Hepatocyte (in vitro differentiated cells): ENCODE measurements at regions not wholly inside any gene's neighbourhood (a gene's known extent, or its start where the extent isn't known, plus 50 kb on each side); places are given as distances from the start of the nearest gene placed in this dataset.

Experiments used
- DNase-seq: peaks from one replicate; pipeline ENCODE4 v3.0.0-alpha.2; 2016; ENCODE audit warnings: low spot score
- H2AFZ ChIP-seq: fragments of 200-600 bp; sonication (generic); 2 replicates; pipeline ENCODE4 v1.6.0; 2016; ENCODE audit warnings: antibody characterized with exemption, mild to moderate bottlenecking
- H3K27ac ChIP-seq: fragments of 200-600 bp; sonication (generic); 2 replicates; pipeline ENCODE4 v1.5.1; 2016; ENCODE audit warnings: mild to moderate bottlenecking
- H3K27me3 ChIP-seq: fragments of 200-600 bp; sonication (generic); 2 replicates; pipeline ENCODE4 v1.6.1; 2016
- H3K36me3 ChIP-seq: fragments of 200-600 bp; sonication (generic); replicated peaks from 2 replicates; pipeline ENCODE4 v1.5.1; 2016; ENCODE audit warnings: low read depth; ENCODE audit not compliant: insufficient read depth
- H3K4me1 ChIP-seq: fragments of 200-600 bp; sonication (generic); 2 replicates; pipeline ENCODE4 v1.5.1; 2016; ENCODE audit warnings: mild to moderate bottlenecking, moderate library complexity; ENCODE audit not compliant: insufficient read depth
- H3K4me2 ChIP-seq: fragments of 200-600 bp; sonication (generic); 2 replicates; pipeline ENCODE4 v1.6.0; 2016
- H3K4me3 ChIP-seq: fragments of 200-600 bp; sonication (generic); 2 replicates; pipeline ENCODE4 v1.5.1; 2016; ENCODE audit warnings: mild to moderate bottlenecking
- H3K79me2 ChIP-seq: fragments of 200-600 bp; sonication (generic); 2 replicates; pipeline ENCODE4 v1.6.0; 2017; ENCODE audit warnings: mild to moderate bottlenecking
- H3K9me2 ChIP-seq: fragments of 200-600 bp; sonication (generic); replicated peaks from 2 replicates; pipeline ENCODE4 v1.6.0; 2017; ENCODE audit warnings: mild to moderate bottlenecking; ENCODE audit not compliant: insufficient read depth
- H3K9me3 ChIP-seq: fragments of 200-600 bp; sonication (generic); 2 replicates; pipeline ENCODE4 v1.5.1; 2016; ENCODE audit warnings: low read depth, mild to moderate bottlenecking
- H4K20me1 ChIP-seq: fragments of 200-600 bp; sonication (generic); 2 replicates; pipeline ENCODE4 v1.6.0; 2016; ENCODE audit warnings: mild to moderate bottlenecking; ENCODE audit not compliant: insufficient read depth, poor library complexity, severe bottlenecking
- CTCF ChIP-seq: fragments of 200-600 bp; sonication (generic); IDR thresholded peaks from 2 replicates; pipeline ENCODE4 v1.5.1; 2016; ENCODE audit warnings: antibody characterized with exemption, mild to moderate bottlenecking; ENCODE audit not compliant: poor library complexity
- EZH2 ChIP-seq: fragments of 200-600 bp; sonication (generic); IDR thresholded peaks from 2 replicates; pipeline ENCODE4 v1.6.1; 2016; ENCODE audit warnings: antibody characterized with exemption, mild to moderate bottlenecking, borderline replicate concordance
- EZH2phosphoT487 ChIP-seq: fragments of 200-600 bp; sonication (generic); IDR thresholded peaks from one replicate; pipeline ENCODE4 v1.6.1; 2018; ENCODE audit warnings: antibody characterized with exemption, mild to moderate bottlenecking, low read depth, moderate library complexity; ENCODE audit not compliant: unreplicated experiment, severe bottlenecking
- WGBS: methylation state at CpG from one replicate; pipeline ENCODE4 v1.1.6; 2016; ENCODE audit warnings: low lambda C conversion rate; ENCODE audit errors: missing lambda C conversion rate; 5-methylcytosine and 5-hydroxymethylcytosine counted together

- Histone ChIP-seq H3K4me3 (no peak overlapping the region), H3K36me3 (no peaks in the 10 kb centered on the region), H3K27me3 (no peaks in the 10 kb centered on the region), H2AFZ (no peak overlapping the region), H3K9me2 (no peaks in the 10 kb centered on the region), H3K4me1 (peaks cover 19% of the 10 kb centered on the region), H4K20me1 (no peaks in the 10 kb centered on the region), H3K4me2 (no peak overlapping the region), H3K9me3 (no peaks in the 10 kb centered on the region), H3K79me2 (no peaks in the 10 kb centered on the region), H3K27ac (no peak overlapping the region)
- TF ChIP-seq EZH2 (no peak), EZH2phosphoT487 (no peak), CTCF (no peak)
- no peak for DNase-seq
- 89% methylated on average over 3 of the region's 3 CpGs for WGBS
Observed at GRCh38 chr15:95171564-95171963, 940.2 kb downstream of the MCTP2 start.

GRCh38 chr15:95174301-95175259 lies 943.2 kb downstream of the MCTP2 start:
- Histone ChIP-seq H4K20me1 (no peaks in the 10 kb centered on the region), H3K27me3 (no peaks in the 10 kb centered on the region), H2AFZ (no peak overlapping the region), H3K4me3 (no peak overlapping the region), H3K27ac (no peak overlapping the region), H3K4me2 (no peak overlapping the region), H3K4me1 (peaks cover 11% of the 10 kb centered on the region), H3K36me3 (no peaks in the 10 kb centered on the region), H3K9me3 (no peaks in the 10 kb centered on the region), H3K9me2 (no peaks in the 10 kb centered on the region), H3K79me2 (no peaks in the 10 kb centered on the region)
- 73% methylated on average over 9 of the region's 9 CpGs for WGBS
- TF ChIP-seq EZH2 (no peak), EZH2phosphoT487 (no peak), CTCF (no peak)
- DNase-seq, result no peak

- Histone ChIP-seq H3K4me3 (no peak overlapping the region), H3K9me3 (no peaks in the 10 kb centered on the region), H3K27ac (no peak overlapping the region), H3K79me2 (no peaks in the 10 kb centered on the region), H3K9me2 (no peaks in the 10 kb centered on the region), H3K4me2 (no peak overlapping the region), H3K4me1 (peaks cover under 1% of the 10 kb centered on the region), H3K36me3 (no peaks in the 10 kb centered on the region), H3K27me3 (no peaks in the 10 kb centered on the region), H4K20me1 (no peaks in the 10 kb centered on the region), H2AFZ (no peak overlapping the region)
- WGBS, result 91% methylated on average over 3 of the region's 3 CpGs
- TF ChIP-seq EZH2 (no peak), CTCF (no peak), EZH2phosphoT487 (no peak)
- DNase-seq, result no peak
Observed at GRCh38 chr15:95175914-95176658, 944.7 kb downstream of the MCTP2 start.
